DOHH2 (cell line): ENCODE measurements at regions not wholly inside any gene's neighbourhood (a gene's known extent, or its start where the extent isn't known, plus 50 kb on each side); places are given as distances from the start of the nearest gene placed in this dataset.

ENCODE experiments used
- H3F3A ChIP-seq: fragments of 200-600 bp; sonication (generic), shearing (Covaris generic); 2 replicates; pipeline ENCODE4 v1.6.0; 2016; ENCODE audit warnings: antibody characterized with exemption, mild to moderate bottlenecking; ENCODE audit not compliant: control insufficient read depth, insufficient read depth
- H3K27ac ChIP-seq: fragments of 200-600 bp; sonication (generic); 2 replicates; pipeline ENCODE4 v1.5.1; 2014; ENCODE audit warnings: low read depth, mild to moderate bottlenecking, low read length, moderate library complexity
- H3K27me3 ChIP-seq: fragments of 200-600 bp; sonication (generic); 2 replicates; pipeline ENCODE4 v1.6.1; 2014; ENCODE audit warnings: mild to moderate bottlenecking, low read length, mixed read lengths; ENCODE audit not compliant: control insufficient read depth
- H3K36me3 ChIP-seq: fragments of 200-600 bp; sonication (generic); 2 replicates; pipeline ENCODE4 v1.6.1; 2014; ENCODE audit warnings: mild to moderate bottlenecking, low read length, moderate library complexity, mixed read lengths; ENCODE audit not compliant: control insufficient read depth
- H3K4me1 ChIP-seq: fragments of 200-600 bp; sonication (generic); 2 replicates; pipeline ENCODE4 v1.6.1; 2014; ENCODE audit warnings: mild to moderate bottlenecking, low read length, mixed read lengths; ENCODE audit not compliant: control insufficient read depth
- H3K4me2 ChIP-seq: fragments of 200-600 bp; sonication (generic); 2 replicates; pipeline ENCODE4 v1.6.0; 2014; ENCODE audit warnings: mild to moderate bottlenecking, low read length, moderate library complexity
- H3K4me3 ChIP-seq: fragments of 200-600 bp; sonication (generic); 2 replicates; pipeline ENCODE4 v1.5.1; 2014; ENCODE audit warnings: mild to moderate bottlenecking, low read length, mixed read lengths
- H3K79me2 ChIP-seq: fragments of 200-600 bp; sonication (generic); 2 replicates; pipeline ENCODE4 v1.6.1; 2014; ENCODE audit warnings: mild to moderate bottlenecking, low read length, mixed read lengths; ENCODE audit not compliant: control insufficient read depth
- H3K9me2 ChIP-seq: fragments of 200-600 bp; sonication (generic); replicated peaks from 2 replicates; pipeline ENCODE4 v1.6.1; 2014; ENCODE audit warnings: mild to moderate bottlenecking, low read length, mixed read lengths; ENCODE audit not compliant: control insufficient read depth
- H3K9me3 ChIP-seq: fragments of 200-600 bp; sonication (generic); 2 replicates; pipeline ENCODE4 v1.6.1; 2014; ENCODE audit warnings: antibody characterized with exemption, low read length, mixed read lengths; ENCODE audit not compliant: control insufficient read depth, insufficient read depth
- H4K20me1 ChIP-seq: fragments of 200-600 bp; sonication (generic); 2 replicates; pipeline ENCODE4 v1.6.0; 2014; ENCODE audit warnings: low read depth, mild to moderate bottlenecking, antibody characterized with exemption, low read length, moderate library complexity; ENCODE audit not compliant: control insufficient read depth, insufficient read depth
- EZH2phosphoT487 ChIP-seq: fragments of 200-600 bp; sonication (generic); IDR thresholded peaks from 2 replicates; pipeline ENCODE4 v1.6.1; 2017; ENCODE audit warnings: borderline replicate concordance, mild to moderate bottlenecking, antibody characterized with exemption, low read length, moderate library complexity, mixed read lengths
- TF ChIP-seq, protein P1 (sequence below): fragments of 200-600 bp; sonication (generic); IDR thresholded peaks from one replicate; pipeline ENCODE4 v1.5.1; 2014; ENCODE audit warnings: antibody characterized with exemption, mild to moderate bottlenecking, low read depth, low read length; ENCODE audit not compliant: poor library complexity, severe bottlenecking

DNA sequence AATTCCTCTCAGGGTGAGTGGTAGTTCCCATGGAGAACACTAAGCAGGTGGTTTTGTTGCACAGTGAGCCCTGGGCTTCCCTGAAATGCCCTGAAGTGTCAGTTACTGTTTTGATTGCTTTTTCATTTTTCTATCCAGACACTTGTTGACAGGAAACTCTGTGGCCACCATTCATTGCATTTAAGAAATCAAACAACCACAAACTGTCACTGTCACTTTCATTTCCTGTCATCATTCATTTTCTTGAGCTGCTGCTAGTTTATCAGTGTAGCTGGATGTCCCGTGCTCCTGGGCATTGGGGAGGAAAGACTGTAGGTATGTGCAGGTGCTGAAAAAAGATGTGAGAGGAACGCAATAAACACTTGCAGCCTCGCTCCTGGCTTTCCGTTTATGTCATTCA, 891.6 kb upstream of the ZEB2 start:
- peaks cover 31% of the 10 kb centered on the region for H3F3A ChIP-seq
- peaks cover 47% of the 10 kb centered on the region for H3K4me1 ChIP-seq
- TF ChIP-seq, protein P1, sequence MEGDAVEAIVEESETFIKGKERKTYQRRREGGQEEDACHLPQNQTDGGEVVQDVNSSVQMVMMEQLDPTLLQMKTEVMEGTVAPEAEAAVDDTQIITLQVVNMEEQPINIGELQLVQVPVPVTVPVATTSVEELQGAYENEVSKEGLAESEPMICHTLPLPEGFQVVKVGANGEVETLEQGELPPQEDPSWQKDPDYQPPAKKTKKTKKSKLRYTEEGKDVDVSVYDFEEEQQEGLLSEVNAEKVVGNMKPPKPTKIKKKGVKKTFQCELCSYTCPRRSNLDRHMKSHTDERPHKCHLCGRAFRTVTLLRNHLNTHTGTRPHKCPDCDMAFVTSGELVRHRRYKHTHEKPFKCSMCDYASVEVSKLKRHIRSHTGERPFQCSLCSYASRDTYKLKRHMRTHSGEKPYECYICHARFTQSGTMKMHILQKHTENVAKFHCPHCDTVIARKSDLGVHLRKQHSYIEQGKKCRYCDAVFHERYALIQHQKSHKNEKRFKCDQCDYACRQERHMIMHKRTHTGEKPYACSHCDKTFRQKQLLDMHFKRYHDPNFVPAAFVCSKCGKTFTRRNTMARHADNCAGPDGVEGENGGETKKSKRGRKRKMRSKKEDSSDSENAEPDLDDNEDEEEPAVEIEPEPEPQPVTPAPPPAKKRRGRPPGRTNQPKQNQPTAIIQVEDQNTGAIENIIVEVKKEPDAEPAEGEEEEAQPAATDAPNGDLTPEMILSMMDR: no peak
- TF ChIP-seq EZH2phosphoT487: no peak
- no peaks in the 10 kb centered on the region for H3K9me2 ChIP-seq
- no peaks in the 10 kb centered on the region for H3K27me3 ChIP-seq
- no peaks in the 10 kb centered on the region for H4K20me1 ChIP-seq
- peaks cover 89% of the 10 kb centered on the region for H3K36me3 ChIP-seq
- peak overlapping the region; percentile 80 for H3K4me2 ChIP-seq
- peak overlapping the region; percentile 99 for H3K27ac ChIP-seq
- no peaks in the 10 kb centered on the region for H3K79me2 ChIP-seq
- H3K9me3 ChIP-seq: peaks cover 72% of the 10 kb centered on the region
- H3K4me3 ChIP-seq: peak overlapping the region; percentile 61

DNA sequence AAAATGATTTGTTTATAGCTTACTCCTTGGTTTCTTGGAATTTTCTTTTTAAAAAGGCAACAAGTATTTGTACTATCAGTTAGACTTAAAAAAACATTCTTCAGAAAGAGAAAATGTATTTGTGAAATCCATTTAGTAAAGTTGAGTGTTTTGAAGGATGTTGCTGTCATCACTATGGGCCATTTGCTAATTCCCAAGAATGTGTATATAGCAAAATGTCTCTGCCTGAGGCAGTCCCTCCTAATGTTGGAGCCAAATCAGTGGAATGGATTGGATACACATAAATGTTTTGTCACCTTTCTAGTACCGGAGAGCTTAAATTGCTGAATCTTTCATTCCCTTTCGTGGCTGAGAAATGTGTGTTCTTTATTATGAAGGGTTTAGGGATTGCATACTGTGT, 890.2 kb upstream of the ZEB2 start:
- no peaks in the 10 kb centered on the region for H4K20me1 ChIP-seq
- no peaks in the 10 kb centered on the region for H3K9me2 ChIP-seq
- TF ChIP-seq, protein P1: no peak
- TF ChIP-seq EZH2phosphoT487: no peak
- H3K9me3 ChIP-seq: peaks cover 65% of the 10 kb centered on the region
- H3K27me3 ChIP-seq: no peaks in the 10 kb centered on the region
- peaks cover 31% of the 10 kb centered on the region for H3F3A ChIP-seq
- peak overlapping the region; percentile 99 for H3K27ac ChIP-seq
- H3K79me2 ChIP-seq: no peaks in the 10 kb centered on the region
- peak overlapping the region; percentile 55 for H3K4me3 ChIP-seq
- H3K36me3 ChIP-seq: peaks cover 80% of the 10 kb centered on the region
- H3K4me2 ChIP-seq: peak overlapping the region; percentile 80; the same call in 1 of the 2 replicates
- H3K4me1 ChIP-seq: peaks cover 47% of the 10 kb centered on the region

DNA sequence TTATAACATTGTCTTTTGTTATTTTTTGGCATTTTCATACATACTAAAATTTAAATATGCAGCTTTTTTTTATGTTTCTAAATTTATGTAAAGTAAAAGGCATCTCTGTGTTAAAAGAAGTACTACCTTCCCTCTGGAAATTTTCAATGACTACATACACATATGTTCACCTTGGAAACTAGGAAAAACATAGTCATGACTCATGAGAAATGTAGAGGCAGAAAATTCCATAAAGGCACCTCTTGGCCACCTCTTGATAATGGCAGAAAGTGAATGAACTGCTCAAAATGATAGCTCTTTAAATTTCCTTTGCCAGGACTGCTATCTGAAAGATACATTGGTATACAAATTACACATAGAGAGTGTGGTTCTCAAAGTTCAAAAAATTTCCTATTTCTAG, 889.1 kb upstream of the ZEB2 start:
- Histone ChIP-seq H3K4me3 (no peak overlapping the region), H3K27ac (no peak overlapping the region), H4K20me1 (no peaks in the 10 kb centered on the region), H3K4me2 (no peak overlapping the region), H3K27me3 (no peaks in the 10 kb centered on the region), H3K36me3 (peaks cover 73% of the 10 kb centered on the region), H3F3A (peaks cover 31% of the 10 kb centered on the region), H3K79me2 (no peaks in the 10 kb centered on the region), H3K9me3 (peaks cover 59% of the 10 kb centered on the region), H3K4me1 (peaks cover 44% of the 10 kb centered on the region), H3K9me2 (no peaks in the 10 kb centered on the region)
- TF ChIP-seq, protein P1: no peak

DNA sequence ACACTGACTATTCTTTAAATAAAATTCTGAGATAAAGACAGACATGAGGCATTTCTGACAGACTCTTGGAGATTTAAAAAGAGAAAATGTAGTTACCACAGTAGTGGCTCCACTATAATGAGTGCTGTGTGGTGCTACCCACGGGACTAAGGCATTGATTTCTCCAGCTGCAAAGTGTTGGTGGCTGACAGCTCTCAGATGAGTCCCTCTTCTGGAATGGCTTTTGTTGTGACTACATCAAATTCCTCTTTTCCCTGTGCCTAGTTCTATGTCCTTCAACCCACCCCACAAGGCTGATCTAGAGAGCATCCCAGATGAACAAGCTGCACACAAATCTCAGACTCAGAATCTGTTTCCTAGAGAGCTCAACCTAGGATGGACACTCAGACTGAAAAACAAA, 884.8 kb upstream of the ZEB2 start:
- Histone ChIP-seq H3K27me3 (no peaks in the 10 kb centered on the region), H4K20me1 (no peaks in the 10 kb centered on the region), H3K9me2 (no peaks in the 10 kb centered on the region), H3F3A (no peaks in the 10 kb centered on the region), H3K4me3 (no peak overlapping the region), H3K4me2 (no peak overlapping the region), H3K27ac (no peak overlapping the region), H3K4me1 (peaks cover 2% of the 10 kb centered on the region), H3K9me3 (peaks cover 38% of the 10 kb centered on the region), H3K79me2 (no peaks in the 10 kb centered on the region), H3K36me3 (peaks cover 41% of the 10 kb centered on the region)
- TF ChIP-seq EZH2phosphoT487: no peak
- TF ChIP-seq, protein P1: no peak
